Spinal cord (tissue), 9 donors: ENCODE measurements at regions not wholly inside any gene's neighbourhood (a gene's known extent, or its start where the extent isn't known, plus 50 kb on each side); places are given as distances from the start of the nearest gene placed in this dataset.
"Not testable (repeated sequence)": the region's sequence is repeated elsewhere in the genome, so short reads cannot be mapped to it uniquely, and the experiment has no call there.

Experiments used
- DNase-seq, 6 donors: peaks; one replicate each; pipeline versions ENCODE4 v3.0.0 to v3.0.0-alpha.2; 2013 to 2015; ENCODE audit warnings: low spot score in 6 of 6, low read depth in 4 of 6
- H3K27ac ChIP-seq: one replicate; pipeline ENCODE4 v1.5.1; 2013; ENCODE audit warnings: low read depth, low read length, control low read depth
- H3K27me3 ChIP-seq: one replicate; pipeline ENCODE4 v1.6.1; 2013; ENCODE audit warnings: low read length; ENCODE audit not compliant: control insufficient read depth, insufficient read depth
- H3K36me3 ChIP-seq: one replicate; pipeline ENCODE4 v1.6.1; 2013; ENCODE audit warnings: low read length; ENCODE audit not compliant: control insufficient read depth, insufficient read depth
- H3K4me1 ChIP-seq: one replicate; pipeline ENCODE4 v1.6.1; 2013; ENCODE audit warnings: low read length; ENCODE audit not compliant: control insufficient read depth, insufficient read depth
- H3K4me3 ChIP-seq: one replicate; pipeline ENCODE4 v1.5.1; 2013; ENCODE audit warnings: low read depth, low read length, control low read depth
- H3K9me3 ChIP-seq: one replicate; pipeline ENCODE4 v1.6.1; 2013; ENCODE audit warnings: low read length; ENCODE audit not compliant: control insufficient read depth, insufficient read depth
- WGBS: methylation state at CpG from one replicate; pipeline ENCODE4 v1.1.5; 2013; ENCODE audit warnings: missing lambda C conversion rate; ENCODE audit not compliant: insufficient coverage; 5-methylcytosine and 5-hydroxymethylcytosine counted together
- donor health status: healthy.

- H3K9me3 ChIP-seq, H3K27ac ChIP-seq, H3K4me1 ChIP-seq, H3K27me3 ChIP-seq, DNase-seq, H3K4me3 ChIP-seq, H3K36me3 ChIP-seq: not testable (repeated sequence)
- WGBS, result 97% methylated on average over 26 of the region's 26 CpGs
These were observed 613.3 kb upstream of the LUZP2 start for GRCh38 chr11:23883426-23884048.

- H3K36me3 ChIP-seq, result no peaks in the 10 kb centered on the region
- H3K4me1 ChIP-seq, result no peaks in the 10 kb centered on the region
- H3K9me3 ChIP-seq, result no peaks in the 10 kb centered on the region
- no peaks in the 10 kb centered on the region for H3K27me3 ChIP-seq
- no peak for DNase-seq
- no peak overlapping the region for H3K4me3 ChIP-seq
- H3K27ac ChIP-seq, result no peak overlapping the region
These were observed 612.5 kb upstream of the LUZP2 start for GRCh38 chr11:23884341-23884740.

- Histone ChIP-seq H3K4me1 (no peaks in the 10 kb centered on the region), H3K27ac (no peak overlapping the region), H3K36me3 (no peaks in the 10 kb centered on the region), H3K4me3 (no peak overlapping the region), H3K27me3 (no peaks in the 10 kb centered on the region), H3K9me3 (no peaks in the 10 kb centered on the region)
- WGBS, result no CpG with 5 or more reads among the region's 2 CpGs
- DNase-seq, result no peak
These were observed 611.1 kb upstream of the LUZP2 start for GRCh38 chr11:23885801-23886200.

- not testable (repeated sequence) for H3K9me3 ChIP-seq, H3K4me1 ChIP-seq, H3K27ac ChIP-seq, H3K27me3 ChIP-seq, H3K4me3 ChIP-seq, H3K36me3 ChIP-seq, DNase-seq
- WGBS, result 71% methylated on average over 3 of the region's 4 CpGs
These were observed 609.7 kb upstream of the LUZP2 start for GRCh38 chr11:23887122-23887521.

- Histone ChIP-seq H3K9me3 (no peaks in the 10 kb centered on the region), H3K36me3 (no peaks in the 10 kb centered on the region), H3K27ac (no peak overlapping the region), H3K4me1 (no peaks in the 10 kb centered on the region), H3K27me3 (no peaks in the 10 kb centered on the region), H3K4me3 (no peak overlapping the region)
- no peak for DNase-seq
- WGBS, result no CpG with 5 or more reads among the region's 2 CpGs
These were observed 603.7 kb upstream of the LUZP2 start for GRCh38 chr11:23893126-23893525.

- H3K4me3 ChIP-seq, result no peak overlapping the region
- no peaks in the 10 kb centered on the region for H3K4me1 ChIP-seq
- no peak overlapping the region for H3K27ac ChIP-seq
- H3K27me3 ChIP-seq, result no peaks in the 10 kb centered on the region
- DNase-seq, result peak in 1 of 6 donors; percentile 35
- no peaks in the 10 kb centered on the region for H3K9me3 ChIP-seq
- H3K36me3 ChIP-seq, result no peaks in the 10 kb centered on the region
- WGBS, result 80% methylated on average over 1 of the region's 9 CpGs
These were observed 599.2 kb upstream of the LUZP2 start for GRCh38 chr11:23897453-23898286.

- Histone ChIP-seq H3K9me3 (no peaks in the 10 kb centered on the region), H3K36me3 (no peaks in the 10 kb centered on the region), H3K4me3 (no peak overlapping the region), H3K4me1 (no peaks in the 10 kb centered on the region), H3K27me3 (no peaks in the 10 kb centered on the region), H3K27ac (no peak overlapping the region)
- 83% methylated on average over 4 of the region's 7 CpGs for WGBS
- no peak for DNase-seq
These were observed 593.7 kb upstream of the LUZP2 start for GRCh38 chr11:23903044-23903704.

- peaks cover 2% of the 10 kb centered on the region for H3K9me3 ChIP-seq
- no peaks in the 10 kb centered on the region for H3K27me3 ChIP-seq
- no peak overlapping the region for H3K4me3 ChIP-seq
- no peaks in the 10 kb centered on the region for H3K36me3 ChIP-seq
- no CpG with 5 or more reads among the region's 2 CpGs for WGBS
- no peak overlapping the region for H3K27ac ChIP-seq
- no peaks in the 10 kb centered on the region for H3K4me1 ChIP-seq
- no peak for DNase-seq
These were observed 577.4 kb upstream of the LUZP2 start for GRCh38 chr11:23919455-23919854.

GRCh38 chr11:23923357-23923756, 573.5 kb upstream of the LUZP2 start:
- WGBS, result 100% methylated on average over 1 of the region's 1 CpG
- Histone ChIP-seq H3K4me3 (no peak overlapping the region), H3K27ac (no peak overlapping the region), H3K27me3 (no peaks in the 10 kb centered on the region), H3K36me3 (no peaks in the 10 kb centered on the region), H3K9me3 (no peaks in the 10 kb centered on the region), H3K4me1 (no peaks in the 10 kb centered on the region)
- no peak for DNase-seq

- WGBS, result no CpG with 5 or more reads among the region's 1 CpG
- Histone ChIP-seq H3K27me3 (no peaks in the 10 kb centered on the region), H3K27ac (no peak overlapping the region), H3K9me3 (no peaks in the 10 kb centered on the region), H3K4me1 (no peaks in the 10 kb centered on the region), H3K36me3 (no peaks in the 10 kb centered on the region), H3K4me3 (no peak overlapping the region)
- DNase-seq, result no peak
These were observed 572.6 kb upstream of the LUZP2 start for GRCh38 chr11:23924226-23924625.
